ENCODE measurements at regions not wholly inside any gene's neighbourhood (a gene's known extent, or its start where the extent isn't known, plus 50 kb on each side); places are given as distances from the start of the nearest gene placed in this dataset.
A peak's percentile ranks its signal among the peaks of the same experiment; 100 is the strongest.

- no peak overlapping the region for H3K27ac ChIP-seq
- no peaks in the 10 kb centered on the region for H3K4me1 ChIP-seq
- no peaks in the 10 kb centered on the region for H3K9me3 ChIP-seq
- no peaks in the 10 kb centered on the region for H3K27me3 ChIP-seq
- WGBS, 2 donors (ENCODE audit: low coverage in 1 of 2): 98 to 100% methylated on average over 2 of the region's 2 CpGs
- ATAC-seq: no peak
- no peak for TF ChIP-seq CTCF (IDR thresholded peaks at IDR 0.05)
- TF ChIP-seq POLR2A (IDR thresholded peaks at IDR 0.05): no peak
- no peak for TF ChIP-seq POLR2AphosphoS5 (IDR thresholded peaks at IDR 0.05)
- no peak for TF ChIP-seq EP300 (IDR thresholded peaks at IDR 0.05)
- no peaks in the 10 kb centered on the region for H3K36me3 ChIP-seq
- H3K4me3 ChIP-seq: no peak overlapping the region
Observed at GRCh38 chr5:117088176-117088575, 513.6 kb upstream of the SEMA6A start.

- no peaks in the 10 kb centered on the region for H3K36me3 ChIP-seq
- no peaks in the 10 kb centered on the region for H3K9me3 ChIP-seq
- no peaks in the 10 kb centered on the region for H3K4me1 ChIP-seq
- ATAC-seq: no peak
- H3K4me3 ChIP-seq: no peak overlapping the region
- TF ChIP-seq POLR2AphosphoS5 (IDR thresholded peaks at IDR 0.05): no peak
- TF ChIP-seq POLR2A (IDR thresholded peaks at IDR 0.05): no peak
- no peak for TF ChIP-seq EP300 (IDR thresholded peaks at IDR 0.05)
- TF ChIP-seq CTCF (IDR thresholded peaks at IDR 0.05): no peak
- H3K27me3 ChIP-seq: no peaks in the 10 kb centered on the region
- H3K27ac ChIP-seq: no peak overlapping the region
Observed at GRCh38 chr5:117084067-117084466, 509.4 kb upstream of the SEMA6A start.

- WGBS, 2 donors (ENCODE audit: low coverage in 1 of 2): 60 to 83% methylated on average over 1 of the region's 1 CpG
- TF ChIP-seq EP300 (IDR thresholded peaks at IDR 0.05) (no peak), POLR2A (IDR thresholded peaks at IDR 0.05) (no peak), POLR2AphosphoS5 (IDR thresholded peaks at IDR 0.05) (no peak), CTCF (IDR thresholded peaks at IDR 0.05) (no peak)
- ATAC-seq: no peak
- Histone ChIP-seq H3K9me3 (no peaks in the 10 kb centered on the region), H3K4me3 (no peak overlapping the region), H3K4me1 (no peaks in the 10 kb centered on the region), H3K36me3 (no peaks in the 10 kb centered on the region), H3K27ac (no peak overlapping the region), H3K27me3 (no peaks in the 10 kb centered on the region)
Observed at GRCh38 chr5:117082977-117083376, 508.4 kb upstream of the SEMA6A start.

GRCh38 chr5:117077142-117077541 is 502.5 kb upstream of the SEMA6A start:
- peaks cover 0 to 4% (median 0%) of the 10 kb centered on the region in 3 donors for H3K9me3 ChIP-seq
- H3K4me3 ChIP-seq: no peak overlapping the region
- TF ChIP-seq CTCF (IDR thresholded peaks at IDR 0.05) (peak in 1 of 4 experiments; percentile 21), EP300 (IDR thresholded peaks at IDR 0.05) (no peak)
- H3K4me1 ChIP-seq: no peaks in the 10 kb centered on the region
- no peaks in the 10 kb centered on the region for H3K27me3 ChIP-seq
- H3K27ac ChIP-seq: no peak overlapping the region
- ATAC-seq: no peak
- 92% methylated on average over 2 of the region's 2 CpGs for WGBS, 2 donors (ENCODE audit: low coverage in 1 of 2)
- no peaks in the 10 kb centered on the region for H3K36me3 ChIP-seq

- 60 to 86% methylated on average over 1 to 2 of the region's 2 CpGs for WGBS, 2 donors (ENCODE audit: low coverage in 1 of 2)
- no peaks in the 10 kb centered on the region for H3K27me3 ChIP-seq
- ATAC-seq: no peak
Observed at GRCh38 chr5:117072439-117072838, 497.8 kb upstream of the SEMA6A start.

More at GRCh38 chr5:117072439-117072838, 497.8 kb upstream of the SEMA6A start:
- H3K27ac ChIP-seq: no peak overlapping the region
- H3K4me3 ChIP-seq: no peak overlapping the region
- no peaks in the 10 kb centered on the region for H3K4me1 ChIP-seq
- no peaks in the 10 kb centered on the region for H3K36me3 ChIP-seq
- TF ChIP-seq EP300 (IDR thresholded peaks at IDR 0.05): no peak
- no peak for TF ChIP-seq POLR2AphosphoS5 (IDR thresholded peaks at IDR 0.05)
- TF ChIP-seq CTCF (IDR thresholded peaks at IDR 0.05): no peak
- TF ChIP-seq POLR2A (IDR thresholded peaks at IDR 0.05): no peak
- H3K9me3 ChIP-seq: peaks cover 0 to 18% (median 0%) of the 10 kb centered on the region in 3 donors
